HUES6 (cell line): ENCODE measurements at regions not wholly inside any gene's neighbourhood (a gene's known extent, or its start where the extent isn't known, plus 50 kb on each side); places are given as distances from the start of the nearest gene placed in this dataset.

Experiments used
- H3K27ac ChIP-seq: 2 replicates; pipeline ENCODE4 v1.7.0; 2013; ENCODE audit warnings: low read depth, mild to moderate bottlenecking, low read length, inconsistent platforms
- H3K27me3 ChIP-seq: 2 replicates; pipeline ENCODE4 v1.6.1; 2013; ENCODE audit warnings: low read length; ENCODE audit not compliant: control insufficient read depth, insufficient read depth
- H3K36me3 ChIP-seq: 2 replicates; pipeline ENCODE4 v1.6.1; 2013; ENCODE audit warnings: low read length; ENCODE audit not compliant: control insufficient read depth, insufficient read depth
- H3K4me1 ChIP-seq: 2 replicates; pipeline ENCODE4 v1.6.1; 2013; ENCODE audit warnings: low read length; ENCODE audit not compliant: control insufficient read depth, insufficient read depth
- H3K4me3 ChIP-seq: 2 replicates; pipeline ENCODE4 v1.5.1; 2013; ENCODE audit warnings: low read depth, low read length
- H3K9ac ChIP-seq: one replicate; pipeline ENCODE4 v1.6.1; 2013; ENCODE audit warnings: mild to moderate bottlenecking, low read length
- H3K9me3 ChIP-seq: 2 replicates; pipeline ENCODE4 v1.6.1; 2013; ENCODE audit warnings: low read depth, low read length; ENCODE audit not compliant: control insufficient read depth, insufficient read depth

DNA sequence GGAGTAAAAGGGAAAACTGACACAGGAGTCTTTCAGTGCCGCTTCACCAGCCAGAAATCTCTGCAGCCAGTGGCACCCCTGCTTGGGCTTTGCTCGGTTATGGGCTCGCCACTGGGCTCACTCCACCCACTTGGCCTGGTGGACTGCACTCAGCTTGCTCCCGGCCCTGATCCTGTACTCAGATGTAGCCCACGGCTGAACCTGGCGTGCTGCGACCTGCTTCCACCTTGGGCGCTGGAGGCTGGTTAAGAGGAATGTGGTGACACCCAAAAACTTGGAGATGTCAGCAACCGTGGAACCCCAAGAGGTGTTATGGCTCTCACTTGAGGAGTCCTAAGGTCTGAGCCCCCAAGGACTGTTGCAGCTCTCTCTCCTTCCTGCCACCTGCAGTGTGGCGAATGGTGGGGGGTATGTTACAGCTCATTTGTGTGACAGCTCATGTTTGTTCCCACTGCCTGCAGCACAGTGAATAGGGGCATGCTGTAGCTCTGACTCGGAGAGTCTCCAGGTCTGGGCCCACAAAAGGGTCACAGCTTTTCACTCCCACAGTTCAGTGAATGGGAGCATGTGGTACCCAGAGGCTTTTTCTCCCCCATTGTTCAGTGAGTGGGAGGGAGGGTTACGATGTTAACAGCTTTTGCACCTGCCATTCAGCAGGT lies 1124.5 kb upstream of the ATXN8OS start:
- Histone ChIP-seq H3K36me3 (no peaks in the 10 kb centered on the region), H3K9ac (no peak overlapping the region), H3K4me1 (no peaks in the 10 kb centered on the region), H3K27me3 (no peaks in the 10 kb centered on the region), H3K4me3 (no peak overlapping the region), H3K9me3 (no peaks in the 10 kb centered on the region), H3K27ac (no peak overlapping the region)

- no peaks in the 10 kb centered on the region for H3K9me3 ChIP-seq
- peaks cover 3% of the 10 kb centered on the region; the same call in 1 of the 2 replicates for H3K4me1 ChIP-seq
- H3K27me3 ChIP-seq = no peaks in the 10 kb centered on the region
- H3K4me3 ChIP-seq = no peak overlapping the region
- H3K9ac ChIP-seq = no peak overlapping the region
- H3K36me3 ChIP-seq = no peaks in the 10 kb centered on the region
- no peak overlapping the region for H3K27ac ChIP-seq
Measured at GRCh38 chr13:68976287-68976686, 1131.3 kb upstream of the ATXN8OS start.

- Histone ChIP-seq H3K27me3 (no peaks in the 10 kb centered on the region), H3K27ac (peak overlapping the region; percentile 74), H3K4me3 (no peak overlapping the region), H3K4me1 (peaks cover 18% of the 10 kb centered on the region), H3K36me3 (no peaks in the 10 kb centered on the region), H3K9me3 (no peaks in the 10 kb centered on the region), H3K9ac (no peak overlapping the region)
Measured at GRCh38 chr13:68970532-68970931, 1137.1 kb upstream of the ATXN8OS start.

GRCh38 chr13:68948586-68948985 lies 1159.0 kb upstream of the ATXN8OS start:
- Histone ChIP-seq H3K9me3 (no peaks in the 10 kb centered on the region), H3K4me3 (no peak overlapping the region), H3K4me1 (no peaks in the 10 kb centered on the region), H3K36me3 (no peaks in the 10 kb centered on the region), H3K27me3 (no peaks in the 10 kb centered on the region), H3K9ac (no peak overlapping the region), H3K27ac (no peak overlapping the region)

DNA sequence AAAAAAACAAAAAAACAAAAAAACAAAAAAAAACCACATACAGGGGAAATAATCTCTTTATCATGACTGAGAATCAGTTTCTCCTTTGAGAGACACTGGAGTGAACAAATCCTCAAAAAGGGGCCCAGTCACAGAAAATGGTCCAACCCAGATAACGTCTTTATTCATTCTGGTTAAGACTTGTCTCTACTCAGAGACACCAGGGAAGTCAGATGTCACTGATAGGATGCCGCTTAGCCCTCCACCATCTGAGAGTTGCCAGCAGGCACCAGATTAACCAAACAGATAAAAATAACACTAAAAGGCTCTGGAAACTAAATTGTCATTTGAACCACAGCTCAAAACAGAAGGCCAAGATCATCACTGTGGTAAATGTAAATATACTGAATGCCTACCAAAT lies 1163.4 kb upstream of the ATXN8OS start:
- no peaks in the 10 kb centered on the region for H3K27me3 ChIP-seq
- H3K4me3 ChIP-seq = no peak overlapping the region
- no peak overlapping the region for H3K9ac ChIP-seq
- H3K27ac ChIP-seq = no peak overlapping the region
- H3K36me3 ChIP-seq = no peaks in the 10 kb centered on the region
- H3K9me3 ChIP-seq = no peaks in the 10 kb centered on the region
- H3K4me1 ChIP-seq = peaks cover 9% of the 10 kb centered on the region; the same call in 1 of the 2 replicates

- Histone ChIP-seq H3K27ac (no peak overlapping the region), H3K27me3 (no peaks in the 10 kb centered on the region), H3K4me1 (peaks cover 9% of the 10 kb centered on the region; the same call in 1 of the 2 replicates), H3K4me3 (no peak overlapping the region), H3K36me3 (no peaks in the 10 kb centered on the region), H3K9ac (no peak overlapping the region), H3K9me3 (no peaks in the 10 kb centered on the region)
Measured at GRCh38 chr13:68940049-68940448, 1167.6 kb upstream of the ATXN8OS start.

- Histone ChIP-seq H3K9me3 (no peaks in the 10 kb centered on the region), H3K4me1 (peaks cover 9% of the 10 kb centered on the region; the same call in 1 of the 2 replicates), H3K9ac (no peak overlapping the region), H3K27me3 (no peaks in the 10 kb centered on the region), H3K36me3 (no peaks in the 10 kb centered on the region), H3K4me3 (no peak overlapping the region), H3K27ac (no peak overlapping the region)
Measured at GRCh38 chr13:68938639-68939038, 1169.0 kb upstream of the ATXN8OS start.

GRCh38 chr13:68929075-68929745 lies 1178.4 kb upstream of the ATXN8OS start:
- Histone ChIP-seq H3K4me3 (no peak overlapping the region), H3K27me3 (no peaks in the 10 kb centered on the region), H3K36me3 (no peaks in the 10 kb centered on the region), H3K4me1 (no peaks in the 10 kb centered on the region), H3K9ac (no peak overlapping the region), H3K9me3 (no peaks in the 10 kb centered on the region), H3K27ac (no peak overlapping the region)

DNA sequence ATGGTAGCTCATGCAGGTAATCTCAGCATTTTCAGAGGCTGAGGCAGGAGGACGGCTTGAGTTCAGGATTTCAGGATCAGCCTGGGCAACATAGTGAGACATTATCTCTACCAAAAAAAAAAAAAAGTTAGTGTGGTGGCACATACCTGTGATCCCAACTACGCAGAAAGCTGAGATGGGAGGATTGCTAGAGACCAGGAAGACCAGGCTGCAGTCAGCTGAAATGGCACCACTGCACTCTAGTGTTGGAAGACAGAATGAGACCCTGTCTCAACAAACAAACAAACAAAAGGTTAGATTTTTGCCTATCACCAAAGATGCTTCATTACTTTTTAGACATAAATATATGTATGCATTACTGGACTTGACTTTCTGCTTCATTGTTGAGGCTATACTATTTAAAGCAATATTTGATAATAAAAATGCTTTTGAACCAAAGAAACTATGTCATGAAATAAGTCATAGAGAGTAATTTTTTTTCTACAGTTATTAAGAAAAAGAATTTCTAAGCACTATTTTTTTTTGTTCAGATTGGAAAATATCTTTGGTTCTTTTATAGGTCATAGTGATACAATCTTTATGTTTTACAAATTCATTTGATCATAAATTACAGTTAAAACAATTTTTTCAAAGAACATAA lies 1180.1 kb upstream of the ATXN8OS start:
- no peak overlapping the region for H3K9ac ChIP-seq
- no peaks in the 10 kb centered on the region for H3K27me3 ChIP-seq
- no peaks in the 10 kb centered on the region for H3K36me3 ChIP-seq
- H3K4me1 ChIP-seq = no peaks in the 10 kb centered on the region
- no peak overlapping the region for H3K4me3 ChIP-seq
- no peak overlapping the region for H3K27ac ChIP-seq
- 0 out of 2 replicates have a peak, but pooled peaks cover 3% of the 10 kb centered on the region for H3K9me3 ChIP-seq

DNA sequence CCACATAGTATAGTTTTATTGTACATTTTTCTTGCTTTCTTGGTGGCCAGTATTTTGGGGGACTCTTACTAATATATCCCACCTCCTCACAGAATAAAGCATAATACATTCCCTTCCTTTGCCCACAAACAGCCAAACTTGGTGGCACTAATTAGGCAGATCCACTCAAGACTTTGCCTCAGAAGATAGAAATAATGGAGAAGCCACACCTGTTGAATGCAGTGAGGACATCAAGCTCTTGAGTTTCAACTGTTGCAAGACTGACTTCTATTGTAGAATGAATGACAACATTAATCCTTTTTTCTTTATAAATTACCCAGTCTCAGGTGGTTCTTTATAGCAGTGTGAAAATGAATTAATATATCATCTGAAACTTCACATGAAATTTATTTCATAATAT lies 1183.6 kb upstream of the ATXN8OS start:
- Histone ChIP-seq H3K36me3 (no peaks in the 10 kb centered on the region), H3K4me1 (no peaks in the 10 kb centered on the region)

DNA sequence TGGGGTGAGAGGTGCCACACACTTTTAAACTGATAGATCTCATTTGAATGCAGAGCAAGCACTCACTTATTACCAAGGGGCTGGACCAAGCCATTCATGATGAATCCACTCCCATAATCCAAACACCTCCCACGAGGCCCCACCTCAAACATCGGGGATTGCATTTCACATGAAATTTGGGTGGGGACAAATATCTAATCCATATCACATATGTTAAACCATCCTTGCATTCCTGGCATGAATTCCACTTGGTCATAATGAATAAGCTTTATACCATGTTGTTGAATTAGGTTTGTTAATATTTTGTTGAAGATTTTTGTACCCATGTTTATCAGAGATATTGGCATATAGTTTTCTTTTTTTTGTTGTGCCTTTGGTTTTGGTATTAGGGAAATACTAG lies 1198.7 kb upstream of the ATXN8OS start:
- H3K9me3 ChIP-seq = peaks cover 44% of the 10 kb centered on the region

More for the DNA sequence above, 1183.6 kb upstream of the ATXN8OS start:
- 0 out of 2 replicates have a peak, but pooled peaks cover 3% of the 10 kb centered on the region for H3K9me3 ChIP-seq
- no peak overlapping the region for H3K27ac ChIP-seq
- no peaks in the 10 kb centered on the region for H3K27me3 ChIP-seq
- H3K4me3 ChIP-seq = no peak overlapping the region
- no peak overlapping the region for H3K9ac ChIP-seq

More for the DNA sequence above, 1198.7 kb upstream of the ATXN8OS start:
- no peak overlapping the region for H3K27ac ChIP-seq
- no peaks in the 10 kb centered on the region for H3K27me3 ChIP-seq
- no peaks in the 10 kb centered on the region for H3K36me3 ChIP-seq
- no peaks in the 10 kb centered on the region for H3K4me1 ChIP-seq
- no peak overlapping the region for H3K9ac ChIP-seq
- H3K4me3 ChIP-seq = no peak overlapping the region
